H1 (cell line): ENCODE measurements at regions not wholly inside any gene's neighbourhood (a gene's known extent, or its start where the extent isn't known, plus 50 kb on each side); places are given as distances from the start of the nearest gene placed in this dataset.

ENCODE experiments used
- CTCF ChIA-PET: fragments of 300-600 bp; sonication (Branson Sonifier 250); formaldehyde crosslinking; loops from one replicate; lab custom pipeline; 2021; ENCODE audit not compliant: partially characterized antibody; lab: Charles Lee
- POLR2A ChIA-PET: fragments of 300-600 bp; sonication (Branson Sonifier 250); formaldehyde crosslinking; loops from one replicate; lab custom pipeline; 2021; ENCODE audit warnings: inconsistent platforms; ENCODE audit not compliant: partially characterized antibody; lab: Charles Lee
- DNase-seq, 2 experiments: peaks; one replicate each; pipeline versions ENCODE4 v3.0.0 to v3.0.0-alpha.2; 2010 to 2022; ENCODE audit warnings: low spot score in 2 of 2, low read depth in 1 of 2, mixed read lengths in 1 of 2
- FAIRE-seq: peaks from 2 replicates; lab custom pipeline; 2011; peaks lifted over from hg19 to GRCh38; lab: Jason Lieb, UNC
- H2AFZ ChIP-seq: 2 replicates; pipeline ENCODE4 v1.8.1; 2012; ENCODE audit warnings: low read length, inconsistent platforms
- H2AK5ac ChIP-seq: 2 replicates; pipeline ENCODE4 v1.6.1; 2013; ENCODE audit warnings: low read depth, low read length
- H2BK120ac ChIP-seq: replicated peaks from 2 replicates; pipeline ENCODE3; 2013; ENCODE audit warnings: low read depth, low read length, inconsistent platforms
- H2BK12ac ChIP-seq: 2 replicates; pipeline ENCODE4 v1.6.1; 2013; ENCODE audit warnings: low read depth, low read length
- H2BK15ac ChIP-seq: 2 replicates; pipeline ENCODE4 v1.6.1; 2013; ENCODE audit warnings: low read length
- H2BK20ac ChIP-seq: 2 replicates; pipeline ENCODE4 v1.6.1; 2013; ENCODE audit warnings: low read length
- H2BK5ac ChIP-seq: 2 replicates; pipeline ENCODE4 v1.6.1; 2013; ENCODE audit warnings: low read depth, low read length
- H3K14ac ChIP-seq: 2 replicates; pipeline ENCODE4 v1.6.1; 2013; ENCODE audit warnings: inconsistent platforms; ENCODE audit not compliant: insufficient read length
- H3K18ac ChIP-seq: 2 replicates; pipeline ENCODE4 v1.6.1; 2013; ENCODE audit warnings: low read length; ENCODE audit errors: extremely low read depth
- H3K23ac ChIP-seq: 2 replicates; pipeline ENCODE4 v1.6.1; 2013; ENCODE audit warnings: inconsistent platforms; ENCODE audit not compliant: insufficient read length
- H3K23me2 ChIP-seq: 2 replicates; pipeline ENCODE4 v1.6.1; 2013; ENCODE audit warnings: low read depth, low read length
- H3K27ac ChIP-seq: 2 replicates; pipeline ENCODE4 v1.6.1; 2011; ENCODE audit warnings: low read depth, low read length, inconsistent platforms
- H3K27me3 ChIP-seq, 4 experiments: replicated peaks in 1 of 4; 1 replicate in 1 of 4; 2 replicates in 3 of 4; pipeline versions ENCODE4 v1.6.1 to v1.8.1; 2011 to 2013; ENCODE audit warnings: low read length in 3 of 4, mild to moderate bottlenecking in 3 of 4, inconsistent platforms in 2 of 4, mixed read lengths in 2 of 4, moderate library complexity in 1 of 4; ENCODE audit not compliant: control insufficient read depth in 3 of 4, insufficient read depth in 3 of 4; ENCODE audit errors: extremely low read depth in 1 of 4
- H3K36me3 ChIP-seq, 4 experiments: 2 replicates each; pipeline versions ENCODE4 v1.6.1 to v1.8.1; 2011 to 2013; ENCODE audit warnings: mild to moderate bottlenecking in 4 of 4, low read length in 3 of 4, moderate library complexity in 2 of 4, control low read depth in 1 of 4, inconsistent platforms in 1 of 4; ENCODE audit not compliant: insufficient read depth in 4 of 4, control insufficient read depth in 2 of 4
- H3K4ac ChIP-seq: replicated peaks from 2 replicates; pipeline ENCODE3; 2013; ENCODE audit warnings: low read length, low read depth, mixed read lengths, inconsistent platforms; ENCODE audit not compliant: insufficient read length
- H3K4me1 ChIP-seq, 4 experiments: replicated peaks in 1 of 4; 1 replicate in 1 of 4; 2 replicates in 3 of 4; pipeline versions ENCODE4 v1.6.1 to v1.8.1; 2011 to 2013; ENCODE audit warnings: low read length in 3 of 4, inconsistent platforms in 2 of 4, mixed read lengths in 1 of 4; ENCODE audit not compliant: insufficient read depth in 4 of 4, control insufficient read depth in 3 of 4
- H3K4me2 ChIP-seq, 2 experiments: 2 replicates each; pipeline versions ENCODE4 v1.6.1 to v1.8.1; 2011 to 2013; ENCODE audit warnings: low read depth in 2 of 2, low read length in 2 of 2, control low read depth in 1 of 2, inconsistent platforms in 1 of 2, mild to moderate bottlenecking in 1 of 2; ENCODE audit not compliant: insufficient read depth in 1 of 2
- H3K4me3 ChIP-seq, 4 experiments: fragments of 200-600, 300-600 bp in 1 of 4; sonication (generic), shearing (Covaris generic), sonication (Bioruptor Twin) in 1 of 4; 2 replicates each; pipeline versions ENCODE4 v1.5.1 to v1.8.1; 2011 to 2016; ENCODE audit warnings: low read length in 4 of 4, low read depth in 3 of 4, control low read depth in 2 of 4, inconsistent platforms in 2 of 4, mild to moderate bottlenecking in 2 of 4, mixed read lengths in 1 of 4, moderate library complexity in 1 of 4; ENCODE audit not compliant: insufficient read depth in 2 of 4; ENCODE audit errors: extremely low read depth in 1 of 4
- H3K56ac ChIP-seq: replicated peaks from 2 replicates; pipeline ENCODE3; 2013; ENCODE audit warnings: low read depth, mild to moderate bottlenecking, mixed read lengths, low read length, inconsistent platforms; ENCODE audit not compliant: insufficient read length
- H3K79me1 ChIP-seq: 2 replicates; pipeline ENCODE4 v1.6.1; 2013; ENCODE audit warnings: low read depth, low read length, control low read depth
- H3K79me2 ChIP-seq, 2 experiments: 2 replicates each; pipeline versions ENCODE4 v1.6.1 to v1.8.1; 2012 to 2013; ENCODE audit warnings: low read length in 2 of 2, mild to moderate bottlenecking in 2 of 2, inconsistent platforms in 1 of 2; ENCODE audit not compliant: insufficient read depth in 2 of 2, control insufficient read depth in 1 of 2
- H3K9ac ChIP-seq, 4 experiments: replicated peaks in 1 of 4; 1 replicate in 1 of 4; 2 replicates in 3 of 4; pipeline versions ENCODE4 v1.6.1 to v1.8.1; 2011 to 2013; ENCODE audit warnings: low read depth in 3 of 4, low read length in 3 of 4, control low read depth in 2 of 4, mild to moderate bottlenecking in 2 of 4, moderate library complexity in 2 of 4, inconsistent platforms in 1 of 4; ENCODE audit errors: extremely low read depth in 1 of 4
- H3K9me3 ChIP-seq, 2 experiments: 2 replicates each; pipeline versions ENCODE4 v1.6.1 to v1.8.1; 2012 to 2013; ENCODE audit warnings: mild to moderate bottlenecking in 2 of 2, moderate library complexity in 2 of 2, control low read depth in 1 of 2, inconsistent platforms in 1 of 2, low read depth in 1 of 2, low read length in 1 of 2, mixed read lengths in 1 of 2; ENCODE audit not compliant: insufficient read depth in 2 of 2
- H4K20me1 ChIP-seq, 2 experiments: replicated peaks in 1 of 2; 2 replicates each; pipeline versions ENCODE3 to v1.8.1; 2011 to 2013; ENCODE audit warnings: inconsistent platforms in 2 of 2, low read length in 2 of 2, mild to moderate bottlenecking in 1 of 2; ENCODE audit not compliant: insufficient read depth in 2 of 2, control insufficient read depth in 1 of 2
- H4K5ac ChIP-seq: 2 replicates; pipeline ENCODE4 v1.6.1; 2013; ENCODE audit warnings: low read length, low read depth, mixed read lengths, inconsistent platforms; ENCODE audit not compliant: insufficient read length
- H4K8ac ChIP-seq: 2 replicates; pipeline ENCODE4 v1.8.0; 2013; ENCODE audit warnings: mild to moderate bottlenecking, moderate library complexity, low read length, inconsistent platforms; ENCODE audit not compliant: insufficient read depth; ENCODE audit errors: extremely low read depth
- H4K91ac ChIP-seq: replicated peaks from 2 replicates; pipeline ENCODE3; 2013; ENCODE audit warnings: low read length, mixed read lengths, inconsistent platforms; ENCODE audit not compliant: insufficient read length
- NANOG ChIP-seq: IDR thresholded peaks from 2 replicates; pipeline ENCODE4 v1.6.1; 2011; ENCODE audit warnings: low read length, low read depth, mild to moderate bottlenecking, inconsistent platforms; ENCODE audit not compliant: insufficient read depth, poor library complexity, severe bottlenecking
- NRF1 ChIP-seq: IDR thresholded peaks from 2 replicates; pipeline ENCODE4 v1.6.1; 2011; ENCODE audit warnings: mild to moderate bottlenecking, low read depth, low read length, improper control_type of control experiment
- RAD21 ChIP-seq, 2 experiments: IDR thresholded peaks in 1 of 2; conservative IDR thresholded peaks in 1 of 2; 2 replicates each; pipeline ENCODE4 v1.6.1; 2011; ENCODE audit warnings: low read depth in 2 of 2, low read length in 2 of 2, improper control_type of control experiment in 1 of 2, inconsistent platforms in 1 of 2, mild to moderate bottlenecking in 1 of 2, moderate library complexity in 1 of 2
- RBBP5 ChIP-seq: IDR thresholded peaks from 2 replicates; pipeline ENCODE4 v1.7.1; 2012; ENCODE audit warnings: low read depth, mild to moderate bottlenecking, inconsistent platforms, low read length, moderate library complexity, borderline replicate concordance
- WGBS, 2 experiments: shearing (Covaris generic) in 1 of 2; methylation state at CpG; one replicate each; pipeline versions ENCODE4 v1.1.6 to v1.1.7; 2013 to 2015; ENCODE audit warnings: low lambda C conversion rate in 2 of 2, mixed read lengths in 2 of 2, inconsistent platforms in 1 of 2, low coverage in 1 of 2, missing lambda C conversion rate in 1 of 2; ENCODE audit not compliant: insufficient replicate concordance in 2 of 2, insufficient coverage in 1 of 2, insufficient read length in 1 of 2; ENCODE audit errors: extremely low coverage in 1 of 2, missing lambda C conversion rate in 1 of 2; 5-methylcytosine and 5-hydroxymethylcytosine counted together
- TF ChIP-seq, protein P1 (sequence below): IDR thresholded peaks from 2 replicates; pipeline ENCODE4 v1.6.1; 2012; ENCODE audit warnings: inconsistent platforms

DNA sequence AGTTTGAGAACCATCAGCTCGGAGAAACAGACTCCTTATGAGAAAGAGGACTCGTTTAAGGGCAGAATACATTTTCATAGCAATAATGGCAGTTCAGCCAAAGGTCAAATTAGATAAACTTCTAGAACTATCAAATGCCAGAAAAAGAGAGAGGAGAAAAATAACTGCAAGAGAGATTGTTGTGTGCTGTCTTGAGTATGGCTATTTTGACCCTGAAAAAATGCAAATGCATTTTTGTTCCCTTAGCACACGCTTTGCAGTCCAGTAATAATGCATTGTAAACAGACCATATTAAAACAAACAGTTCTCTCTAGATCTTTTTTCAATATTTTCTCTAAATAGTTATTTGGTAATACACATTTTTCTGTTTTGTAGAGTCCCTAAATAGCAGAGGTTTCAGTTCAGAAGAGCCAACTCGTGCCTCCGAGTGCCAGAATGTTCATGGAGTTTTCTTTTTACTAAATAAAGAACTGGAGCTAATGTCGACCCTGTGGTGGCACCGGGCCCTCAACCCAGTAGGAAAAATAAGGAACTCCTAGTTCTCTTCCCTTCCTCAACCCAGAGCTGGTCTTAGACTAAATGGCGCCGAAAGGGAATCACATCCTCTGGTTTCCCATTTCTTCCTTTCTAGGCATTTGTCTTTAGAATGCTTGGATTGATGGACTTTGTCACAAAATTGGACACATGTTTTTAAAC is 298.0 kb downstream of the MAP2K4 start:
- H3K4me3 ChIP-seq, result no peak overlapping the region
- H3K18ac ChIP-seq, result no peak overlapping the region
- H2AK5ac ChIP-seq, result no peak overlapping the region
- H4K91ac ChIP-seq, result no peak overlapping the region
- CTCF ChIA-PET, result interaction anchor here (1.1 to 1.2 kb wide), 2 partner anchors 62 to 227 kb away, joined by 3 to 4 read pairs; no protein-coding TSS in a partner anchor
- no peak overlapping the region for H3K9ac ChIP-seq
- POLR2A ChIA-PET, result no interaction called here
- H2BK15ac ChIP-seq, result no peak overlapping the region
- H2BK120ac ChIP-seq, result no peak overlapping the region
- H3K79me1 ChIP-seq, result no peaks in the 10 kb centered on the region
- DNase-seq (no peak), FAIRE-seq (no peak)
- H2BK20ac ChIP-seq, result no peak overlapping the region
- no peak overlapping the region for H3K4ac ChIP-seq
- H3K36me3 ChIP-seq, result no peaks in the 10 kb centered on the region
- no peak overlapping the region for H4K5ac ChIP-seq
- no peak overlapping the region for H3K4me2 ChIP-seq
- no peak overlapping the region for H4K8ac ChIP-seq
- H3K23ac ChIP-seq, result no peak overlapping the region
- no peaks in the 10 kb centered on the region; the same call in 1 of the 2 replicates for H3K23me2 ChIP-seq
- no peaks in the 10 kb centered on the region for H3K27me3 ChIP-seq
- H3K27ac ChIP-seq, result no peak overlapping the region
- no peak overlapping the region for H3K56ac ChIP-seq
- WGBS, 2 experiments, result 91% methylated on average over 9 of the region's 9 CpGs; no CpG with 5 or more reads in 1 of the 2 experiments
- H3K9me3 ChIP-seq, result peaks cover 0 to 4% of the 10 kb centered on the region in 2 experiments; a peak in 1 of 4 replicates
- H2BK12ac ChIP-seq, result no peak overlapping the region
- TF ChIP-seq NANOG, result no peak
- no peak for TF ChIP-seq NRF1
- TF ChIP-seq RBBP5, result no peak
- TF ChIP-seq RAD21 (IDR thresholded peaks at IDR 0.05 in 1 of 2, conservative IDR thresholded peaks at IDR 0.05 in 1 of 2; ENCODE audit: low read depth in 2 of 2, low read length in 2 of 2), result no peak
- TF ChIP-seq, protein P1, sequence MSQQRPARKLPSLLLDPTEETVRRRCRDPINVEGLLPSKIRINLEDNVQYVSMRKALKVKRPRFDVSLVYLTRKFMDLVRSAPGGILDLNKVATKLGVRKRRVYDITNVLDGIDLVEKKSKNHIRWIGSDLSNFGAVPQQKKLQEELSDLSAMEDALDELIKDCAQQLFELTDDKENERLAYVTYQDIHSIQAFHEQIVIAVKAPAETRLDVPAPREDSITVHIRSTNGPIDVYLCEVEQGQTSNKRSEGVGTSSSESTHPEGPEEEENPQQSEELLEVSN, result no peak
- no peak overlapping the region for H2BK5ac ChIP-seq
- no peaks in the 10 kb centered on the region for H4K20me1 ChIP-seq
- H2AFZ ChIP-seq, result no peak overlapping the region
- H3K14ac ChIP-seq, result no peak overlapping the region
- no peaks in the 10 kb centered on the region for H3K79me2 ChIP-seq
- peaks cover 0 to 4% (median 0%) of the 10 kb centered on the region in 4 experiments; a peak in 1 of 7 replicates for H3K4me1 ChIP-seq
